GM18511 (cell line): ENCODE measurements at regions not wholly inside any gene's neighbourhood (a gene's known extent, or its start where the extent isn't known, plus 50 kb on each side); places are given as distances from the start of the nearest gene placed in this dataset.

Experiments
- ATAC-seq: cut with Tn5 transposase; IDR thresholded peaks from one replicate; pipeline ENCODE4 v1.9.1; 2021; ENCODE audit warnings: mild to moderate bottlenecking, moderate library complexity; ENCODE audit not compliant: unreplicated experiment

GRCh38 chr2:6788614-6789013 is 77.1 kb downstream of the CMPK2 start:
- no peak for ATAC-seq

- ATAC-seq = no peak
Observed at GRCh38 chr2:6789559-6790138, 76.1 kb downstream of the CMPK2 start.

- ATAC-seq = no peak
Observed at GRCh38 chr2:6791682-6792081, 74.0 kb downstream of the CMPK2 start.

- ATAC-seq = no peak
Observed at GRCh38 chr2:6792883-6793282, 72.8 kb downstream of the CMPK2 start.

GRCh38 chr2:6793371-6793770 is 72.3 kb downstream of the CMPK2 start:
- ATAC-seq = no peak

GRCh38 chr2:6793913-6794312 is 71.8 kb downstream of the CMPK2 start:
- ATAC-seq = no peak

GRCh38 chr2:6794448-6794847 is 71.3 kb downstream of the CMPK2 start:
- ATAC-seq = no peak
